ENCODE measurements at regions not wholly inside any gene's neighbourhood (a gene's known extent, or its start where the extent isn't known, plus 50 kb on each side); places are given as distances from the start of the nearest gene placed in this dataset.

DNA sequence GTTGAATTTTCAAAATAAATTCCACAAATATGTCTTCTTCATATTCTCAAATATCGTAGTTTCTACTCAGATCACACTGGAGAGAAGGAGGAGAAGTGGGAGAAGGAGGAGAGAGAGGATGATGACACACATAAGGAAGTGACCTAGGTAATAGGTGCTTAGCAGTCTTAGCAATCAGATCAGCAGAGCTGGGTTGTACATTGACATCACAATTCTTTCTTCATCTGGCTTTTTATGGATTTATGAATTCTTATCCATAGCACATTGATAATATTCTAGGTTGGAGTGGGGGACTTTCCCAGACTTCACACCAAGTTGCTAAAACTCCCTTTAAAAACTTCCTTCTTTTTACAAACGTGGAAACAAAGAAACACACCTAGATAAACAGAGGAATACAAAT lies 86.9 kb downstream of the FGF9 start:
- H3K27me3 ChIP-seq (ENCODE audit: insufficient read depth, low read length), result no peaks in the 10 kb centered on the region
- H3K27me3 Mint-ChIP-seq, result peaks cover 4% of the 10 kb centered on the region in 2 donors
- no peaks in the 10 kb centered on the region for H3K36me3 Mint-ChIP-seq
- ChIA-PET CTCF (ENCODE audit: partially characterized antibody) (no interaction called here), POLR2A (ENCODE audit: partially characterized antibody) (no interaction called here)
- no peaks in the 10 kb centered on the region for H3K36me3 ChIP-seq (ENCODE audit: insufficient read depth, low read length)
- no peak overlapping the region for H3K27ac ChIP-seq (ENCODE audit: low read depth, low read length)
- H3K4me1 ChIP-seq (ENCODE audit: insufficient read depth, low read length), result no peaks in the 10 kb centered on the region
- H3K4me3 Mint-ChIP-seq, result no peak overlapping the region
- H3K9me3 Mint-ChIP-seq, result no peaks in the 10 kb centered on the region
- H3K4me3 ChIP-seq (ENCODE audit: low read length in 2 of 2), result no peak overlapping the region
- H3K27ac Mint-ChIP-seq, result no peak overlapping the region
- DNase-seq, result no peak
- no peaks in the 10 kb centered on the region for H3K9me3 ChIP-seq (ENCODE audit: control insufficient read depth in 1 of 2, low read length in 2 of 2)
- no peaks in the 10 kb centered on the region for H3K4me1 Mint-ChIP-seq
- intact Hi-C loops (cut with micrococcal nuclease), result no loop called here

DNA sequence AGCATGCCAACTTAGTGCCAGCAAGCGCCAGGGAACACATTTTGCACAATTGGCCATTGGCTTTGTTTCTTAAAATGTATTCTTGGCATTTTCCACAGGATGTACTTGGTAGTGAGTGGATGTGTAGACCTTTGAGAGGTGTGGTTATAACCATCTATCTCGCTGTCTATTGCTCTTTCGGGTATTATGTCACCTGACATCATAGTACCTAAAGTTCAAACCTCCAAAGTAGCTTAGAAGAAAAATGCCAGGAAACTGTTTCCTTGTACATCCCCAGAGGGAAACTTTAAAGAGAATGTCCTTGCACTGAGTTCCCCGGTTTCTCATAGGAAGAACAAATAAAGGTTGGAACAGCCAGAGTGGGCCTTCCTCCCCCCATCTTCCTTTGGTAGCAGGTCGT lies 87.6 kb downstream of the FGF9 start:
- no peaks in the 10 kb centered on the region for H3K9me3 ChIP-seq (ENCODE audit: control insufficient read depth in 1 of 2, low read length in 2 of 2)

DNA sequence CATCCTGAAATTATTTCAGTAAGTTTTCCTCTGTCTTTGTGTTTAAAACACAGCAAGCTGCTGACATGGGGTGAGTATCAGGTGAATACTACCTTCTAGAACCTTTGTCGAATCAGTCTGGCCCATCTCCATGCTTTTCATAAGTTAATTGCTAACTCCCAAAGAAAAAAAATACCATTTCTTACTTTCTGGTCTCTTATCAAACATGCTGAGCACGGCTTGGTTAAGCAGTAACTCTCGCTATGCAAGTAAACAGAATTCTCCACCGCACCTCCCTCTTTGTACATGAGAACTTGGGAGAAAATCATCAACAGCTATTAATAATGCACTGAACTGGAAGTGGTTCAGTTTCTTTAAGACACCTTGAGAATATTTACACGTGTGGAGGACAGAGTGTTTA lies 88.6 kb downstream of the FGF9 start:
- Histone ChIP-seq H3K4me3 (ENCODE audit: low read length in 2 of 2) (no peak overlapping the region), H3K27me3 (ENCODE audit: insufficient read depth, low read length) (no peaks in the 10 kb centered on the region), H3K27ac (ENCODE audit: low read depth, low read length) (no peak overlapping the region), H3K4me1 (ENCODE audit: insufficient read depth, low read length) (no peaks in the 10 kb centered on the region), H3K36me3 (ENCODE audit: insufficient read depth, low read length) (no peaks in the 10 kb centered on the region), H3K9me3 (ENCODE audit: control insufficient read depth in 1 of 2, low read length in 2 of 2) (no peaks in the 10 kb centered on the region)
- ChIA-PET CTCF (ENCODE audit: partially characterized antibody) (no interaction called here), POLR2A (ENCODE audit: partially characterized antibody) (no interaction called here)
- peaks cover 4 to 5% of the 10 kb centered on the region in 2 donors for H3K27me3 Mint-ChIP-seq
- intact Hi-C loops (cut with micrococcal nuclease), result no loop called here
- no peak for DNase-seq
- H3K4me3 Mint-ChIP-seq, result no peak overlapping the region
- H3K9me3 Mint-ChIP-seq, result no peaks in the 10 kb centered on the region
- no peaks in the 10 kb centered on the region for H3K36me3 Mint-ChIP-seq
- no peak overlapping the region for H3K27ac Mint-ChIP-seq
- H3K4me1 Mint-ChIP-seq, result no peaks in the 10 kb centered on the region

More for the DNA sequence above, 87.6 kb downstream of the FGF9 start:
- H3K27me3 ChIP-seq (ENCODE audit: insufficient read depth, low read length), result no peaks in the 10 kb centered on the region
- H3K4me3 ChIP-seq (ENCODE audit: low read length in 2 of 2), result no peak overlapping the region
- no peak overlapping the region for H3K27ac ChIP-seq (ENCODE audit: low read depth, low read length)
- CTCF ChIA-PET (ENCODE audit: partially characterized antibody), result no interaction called here
- H3K9me3 Mint-ChIP-seq, result no peaks in the 10 kb centered on the region
- no peak overlapping the region for H3K27ac Mint-ChIP-seq
- H3K4me1 Mint-ChIP-seq, result no peaks in the 10 kb centered on the region
- no peaks in the 10 kb centered on the region for H3K36me3 ChIP-seq (ENCODE audit: insufficient read depth, low read length)
- H3K36me3 Mint-ChIP-seq, result no peaks in the 10 kb centered on the region
- intact Hi-C loops (cut with micrococcal nuclease), result no loop called here
- peaks cover 4% of the 10 kb centered on the region in 2 donors for H3K27me3 Mint-ChIP-seq
- no peak overlapping the region for H3K4me3 Mint-ChIP-seq
- H3K4me1 ChIP-seq (ENCODE audit: insufficient read depth, low read length), result no peaks in the 10 kb centered on the region
- no peak for DNase-seq
- POLR2A ChIA-PET (ENCODE audit: partially characterized antibody), result no interaction called here

DNA sequence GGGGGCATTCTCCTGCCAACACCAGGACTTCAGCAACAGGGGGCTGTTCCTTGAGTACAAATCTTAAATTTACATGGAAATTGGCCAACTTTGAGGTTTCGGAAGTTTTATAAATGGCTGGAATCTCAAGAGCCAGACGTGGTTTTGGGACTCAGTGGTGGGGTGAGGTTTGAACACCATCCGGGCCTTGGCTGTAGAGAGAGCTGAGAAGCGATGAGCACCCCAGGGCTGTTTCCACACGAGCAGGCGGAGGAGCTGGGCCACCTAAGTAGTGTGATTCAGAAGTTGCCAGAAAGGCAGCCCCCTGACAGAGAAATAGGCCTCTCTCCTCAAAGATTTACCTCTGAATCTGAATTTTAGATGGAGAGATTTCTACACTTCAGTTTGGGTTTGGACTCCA lies 89.0 kb downstream of the FGF9 start:
- Mint-ChIP-seq H3K4me3 (no peak overlapping the region), H3K36me3 (no peaks in the 10 kb centered on the region), H3K27ac (no peak overlapping the region), H3K27me3 (peaks cover 4 to 7% of the 10 kb centered on the region in 2 donors), H3K9me3 (no peaks in the 10 kb centered on the region), H3K4me1 (no peaks in the 10 kb centered on the region)
- DNase-seq, result no peak
- intact Hi-C loops (cut with micrococcal nuclease), result loop anchor here (10.0 kb wide), 1 partner anchor 125 kb away; no protein-coding TSS in a partner anchor
- no peaks in the 10 kb centered on the region for H3K4me1 ChIP-seq (ENCODE audit: insufficient read depth, low read length)
- CTCF ChIA-PET (ENCODE audit: partially characterized antibody), result no interaction called here
- H3K27ac ChIP-seq (ENCODE audit: low read depth, low read length), result no peak overlapping the region
- H3K27me3 ChIP-seq (ENCODE audit: insufficient read depth, low read length), result no peaks in the 10 kb centered on the region
- H3K9me3 ChIP-seq (ENCODE audit: control insufficient read depth in 1 of 2, low read length in 2 of 2), result no peaks in the 10 kb centered on the region
- POLR2A ChIA-PET (ENCODE audit: partially characterized antibody), result no interaction called here
- no peak overlapping the region for H3K4me3 ChIP-seq (ENCODE audit: low read length in 2 of 2)
- H3K36me3 ChIP-seq (ENCODE audit: insufficient read depth, low read length), result no peaks in the 10 kb centered on the region

DNA sequence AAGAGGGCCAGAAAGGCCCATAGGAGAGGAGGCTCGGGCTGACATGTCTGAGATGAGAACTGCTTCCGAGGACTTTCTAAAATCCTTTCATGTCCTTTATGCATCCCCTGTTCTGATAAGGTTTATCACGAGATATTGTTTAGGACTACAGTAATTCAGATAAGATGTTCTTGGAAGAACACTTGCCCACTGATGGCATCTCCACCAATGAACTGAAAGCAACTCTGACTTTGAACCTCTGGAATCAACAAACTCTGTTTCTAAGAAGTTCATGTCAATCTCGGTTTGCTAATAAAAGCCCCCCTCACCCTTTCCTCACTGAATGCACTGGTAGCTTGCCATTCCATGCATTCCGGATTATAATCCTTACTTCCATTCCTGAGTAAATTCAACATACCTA lies 90.9 kb downstream of the FGF9 start:
- Histone ChIP-seq H3K4me3 (ENCODE audit: low read length in 2 of 2) (no peak overlapping the region), H3K27ac (ENCODE audit: low read depth, low read length) (no peak overlapping the region), H3K4me1 (ENCODE audit: insufficient read depth, low read length) (no peaks in the 10 kb centered on the region), H3K9me3 (ENCODE audit: control insufficient read depth in 1 of 2, low read length in 2 of 2) (no peaks in the 10 kb centered on the region), H3K36me3 (ENCODE audit: insufficient read depth, low read length) (no peaks in the 10 kb centered on the region), H3K27me3 (ENCODE audit: insufficient read depth, low read length) (no peaks in the 10 kb centered on the region)
- H3K4me1 Mint-ChIP-seq, result no peaks in the 10 kb centered on the region
- intact Hi-C loops (cut with micrococcal nuclease), result loop anchor here (10.0 kb wide), 1 partner anchor 127 kb away; no protein-coding TSS in a partner anchor
- H3K27me3 Mint-ChIP-seq, result peaks cover 2 to 3% of the 10 kb centered on the region in 2 donors
- H3K4me3 Mint-ChIP-seq, result no peak overlapping the region
- no peaks in the 10 kb centered on the region for H3K9me3 Mint-ChIP-seq
- H3K36me3 Mint-ChIP-seq, result no peaks in the 10 kb centered on the region
- CTCF ChIA-PET (ENCODE audit: partially characterized antibody), result no interaction called here
- POLR2A ChIA-PET (ENCODE audit: partially characterized antibody), result no interaction called here
- DNase-seq, result no peak
- H3K27ac Mint-ChIP-seq, result no peak overlapping the region

DNA sequence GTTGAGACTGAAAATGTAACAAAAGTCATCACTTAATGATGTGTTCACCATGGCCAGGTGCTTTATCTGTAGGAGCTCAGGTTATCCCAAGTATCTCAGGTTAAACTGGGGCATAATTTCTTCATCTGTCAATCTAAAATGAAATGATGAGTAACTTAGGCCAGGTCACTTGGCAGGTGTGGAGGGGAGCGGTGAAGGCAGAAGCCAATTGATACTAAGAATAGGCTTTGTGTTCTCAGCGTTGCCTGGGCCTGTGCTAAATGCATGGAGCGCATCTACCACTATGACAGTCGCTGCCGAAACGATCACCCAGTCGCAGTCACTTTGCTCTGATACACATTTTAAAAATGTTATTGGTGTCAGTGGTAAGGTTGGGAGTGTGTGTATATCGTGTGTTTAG lies 91.6 kb downstream of the FGF9 start:
- intact Hi-C loops (cut with micrococcal nuclease), result loop anchor here (10.0 kb wide), 1 partner anchor 128 kb away; no protein-coding TSS in a partner anchor
- H3K4me1 Mint-ChIP-seq, result no peaks in the 10 kb centered on the region
- H3K4me3 ChIP-seq (ENCODE audit: low read length in 2 of 2), result no peak overlapping the region
- no peaks in the 10 kb centered on the region for H3K27me3 ChIP-seq (ENCODE audit: insufficient read depth, low read length)
- no peak overlapping the region for H3K27ac Mint-ChIP-seq
- ChIA-PET POLR2A (ENCODE audit: partially characterized antibody) (no interaction called here), CTCF (ENCODE audit: partially characterized antibody) (no interaction called here)
- H3K4me3 Mint-ChIP-seq, result no peak overlapping the region
- H3K4me1 ChIP-seq (ENCODE audit: insufficient read depth, low read length), result no peaks in the 10 kb centered on the region
- no peak overlapping the region for H3K27ac ChIP-seq (ENCODE audit: low read depth, low read length)
- H3K36me3 Mint-ChIP-seq, result no peaks in the 10 kb centered on the region
- no peak for DNase-seq
- no peaks in the 10 kb centered on the region for H3K9me3 Mint-ChIP-seq
- H3K27me3 Mint-ChIP-seq, result peaks cover 0 to 3% of the 10 kb centered on the region in 2 donors
- no peaks in the 10 kb centered on the region for H3K36me3 ChIP-seq (ENCODE audit: insufficient read depth, low read length)
- H3K9me3 ChIP-seq (ENCODE audit: control insufficient read depth in 1 of 2, low read length in 2 of 2), result no peaks in the 10 kb centered on the region

DNA sequence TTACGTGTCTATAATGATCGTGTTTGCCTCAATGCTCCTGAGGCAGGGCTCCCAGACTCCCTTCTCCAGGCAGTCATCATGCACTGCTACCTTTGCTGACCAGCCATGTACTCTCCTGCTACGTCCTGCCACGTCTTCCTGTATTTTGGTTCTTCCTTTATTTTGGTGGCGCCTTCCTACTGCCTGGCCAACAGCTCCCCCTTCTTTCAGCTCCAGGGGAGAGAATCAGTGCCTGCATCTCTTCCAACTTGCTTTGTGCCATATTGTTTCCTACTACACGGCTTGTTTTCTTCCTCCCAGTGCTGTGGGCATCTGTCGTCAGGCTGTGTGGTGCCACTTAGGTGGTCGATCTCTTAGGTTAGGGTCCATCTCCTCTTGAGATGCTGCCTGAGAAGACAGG lies 96.2 kb downstream of the FGF9 start:
- no peak overlapping the region for H3K27ac Mint-ChIP-seq
- Histone ChIP-seq H3K36me3 (ENCODE audit: insufficient read depth, low read length) (no peaks in the 10 kb centered on the region), H3K4me1 (ENCODE audit: insufficient read depth, low read length) (no peaks in the 10 kb centered on the region), H3K27ac (ENCODE audit: low read depth, low read length) (no peak overlapping the region), H3K4me3 (ENCODE audit: low read length in 2 of 2) (no peak overlapping the region), H3K9me3 (ENCODE audit: control insufficient read depth in 1 of 2, low read length in 2 of 2) (no peaks in the 10 kb centered on the region), H3K27me3 (ENCODE audit: insufficient read depth, low read length) (no peaks in the 10 kb centered on the region)
- no peak for DNase-seq
- H3K9me3 Mint-ChIP-seq, result peaks cover 0 to 16% (median 8%) of the 10 kb centered on the region in 8 donors
- H3K4me3 Mint-ChIP-seq, result no peak overlapping the region
- H3K27me3 Mint-ChIP-seq, result peaks cover 3 to 5% of the 10 kb centered on the region in 2 donors
- intact Hi-C loops (cut with micrococcal nuclease), result loop anchor here (10.0 kb wide), 1 partner anchor 132 kb away; no protein-coding TSS in a partner anchor
- ChIA-PET CTCF (ENCODE audit: partially characterized antibody) (no interaction called here), POLR2A (ENCODE audit: partially characterized antibody) (no interaction called here)
- no peaks in the 10 kb centered on the region for H3K36me3 Mint-ChIP-seq
- H3K4me1 Mint-ChIP-seq, result no peaks in the 10 kb centered on the region

DNA sequence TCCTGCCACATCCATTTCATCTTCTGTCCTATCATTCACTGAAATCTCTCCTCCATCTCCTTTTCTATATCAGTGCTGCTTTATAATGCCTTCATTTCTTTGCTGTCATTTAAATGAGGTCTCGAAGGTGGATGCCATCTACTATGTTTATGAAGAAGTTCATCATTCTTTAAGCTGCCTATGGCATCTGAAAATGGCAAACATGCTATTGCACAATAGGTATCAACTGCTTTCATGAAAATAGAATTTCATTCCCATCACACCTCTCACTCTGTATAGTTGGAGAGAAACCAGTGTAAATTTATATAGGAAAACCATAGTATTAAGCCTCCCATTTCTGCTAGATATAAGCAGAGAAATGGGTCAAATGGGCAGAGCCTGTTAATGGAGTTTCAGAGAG lies 100.2 kb downstream of the FGF9 start:
- Histone ChIP-seq H3K27me3 (ENCODE audit: insufficient read depth, low read length) (no peaks in the 10 kb centered on the region), H3K4me1 (ENCODE audit: insufficient read depth, low read length) (no peaks in the 10 kb centered on the region), H3K9me3 (ENCODE audit: control insufficient read depth in 1 of 2, low read length in 2 of 2) (no peaks in the 10 kb centered on the region), H3K27ac (ENCODE audit: low read depth, low read length) (no peak overlapping the region), H3K36me3 (ENCODE audit: insufficient read depth, low read length) (no peaks in the 10 kb centered on the region), H3K4me3 (ENCODE audit: low read length in 2 of 2) (no peak overlapping the region)
- H3K36me3 Mint-ChIP-seq, result no peaks in the 10 kb centered on the region
- ChIA-PET POLR2A (ENCODE audit: partially characterized antibody) (no interaction called here), CTCF (ENCODE audit: partially characterized antibody) (no interaction called here)
- H3K4me1 Mint-ChIP-seq, result no peaks in the 10 kb centered on the region
- peaks cover 5 to 11% of the 10 kb centered on the region in 2 donors for H3K27me3 Mint-ChIP-seq
- no peak for DNase-seq
- intact Hi-C loops (cut with micrococcal nuclease), result no loop called here
- no peak overlapping the region for H3K4me3 Mint-ChIP-seq
- H3K27ac Mint-ChIP-seq, result no peak overlapping the region
- H3K9me3 Mint-ChIP-seq, result peaks cover 0 to 16% (median 8%) of the 10 kb centered on the region in 8 donors

Data from CD4-positive, alpha-beta memory T cell (primary cell).